Transverse colon (tissue), 4 donors: ENCODE measurements at regions not wholly inside any gene's neighbourhood (a gene's known extent, or its start where the extent isn't known, plus 50 kb on each side); places are given as distances from the start of the nearest gene placed in this dataset.

ENCODE experiments used
- DNase-seq: peaks from one replicate; pipeline ENCODE4 v3.0.0-alpha.2; 2019
- H3K27ac ChIP-seq, 4 donors: fragments of 200-600 bp; sonication (generic); 2 replicates each; pipeline ENCODE4 v1.5.1; 2016 to 2018; ENCODE audit warnings: inconsistent platforms in 4 of 4
- H3K27me3 ChIP-seq: fragments of 200-600 bp; sonication (generic); 2 replicates; pipeline ENCODE4 v1.5.1; 2017; ENCODE audit warnings: inconsistent platforms
- H3K36me3 ChIP-seq, 4 donors: fragments of 200-600 bp; sonication (generic); 2 replicates each; pipeline ENCODE4 v1.5.1; 2017 to 2019; ENCODE audit warnings: inconsistent platforms in 4 of 4
- H3K4me1 ChIP-seq, 4 donors: fragments of 200-600 bp; sonication (generic); 2 replicates each; pipeline ENCODE4 v1.5.1; 2017 to 2020; ENCODE audit warnings: inconsistent platforms in 4 of 4
- H3K4me3 ChIP-seq, 4 donors: fragments of 200-600 bp; sonication (generic); 1 replicate in 1 of 4; 2 replicates in 3 of 4; pipeline versions ENCODE4 v1.5.1 to v1.6.1; 2017 to 2019; ENCODE audit warnings: inconsistent platforms in 4 of 4
- H3K9me3 ChIP-seq, 2 donors: fragments of 200-600 bp; sonication (generic); 2 replicates each; pipeline ENCODE4 v1.5.1; 2017 to 2019; ENCODE audit warnings: inconsistent platforms in 2 of 2
- CTCF ChIP-seq, 5 experiments: fragments of 200-600 bp in 3 of 5; fragments of 450-650 bp in 2 of 5; sonication (generic) in 3 of 5; IDR thresholded peaks; 1 replicate in 2 of 5; 2 replicates in 3 of 5; pipeline ENCODE4 v1.5.1; 2016 to 2017; ENCODE audit warnings: antibody characterized with exemption in 5 of 5, inconsistent platforms in 3 of 5, mild to moderate bottlenecking in 2 of 5, moderate library complexity in 1 of 5
- EP300 ChIP-seq: sonication (generic); formaldehyde crosslinking; IDR thresholded peaks from one replicate; pipeline ENCODE4 v1.6.1; 2017; ENCODE audit warnings: antibody characterized with exemption, low read depth
- POLR2A ChIP-seq: fragments of 450-650 bp; IDR thresholded peaks from one replicate; pipeline ENCODE4 v1.6.1; 2016; ENCODE audit warnings: antibody characterized with exemption, mild to moderate bottlenecking, moderate library complexity
- POLR2AphosphoS5 ChIP-seq, 3 donors: sonication (generic); formaldehyde crosslinking; IDR thresholded peaks; one replicate each; pipeline ENCODE4 v1.6.1; 2016; ENCODE audit warnings: antibody characterized with exemption in 3 of 3
- WGBS, 2 donors: methylation state at CpG; one replicate each; pipeline ENCODE4 v1.1.5; 2018; ENCODE audit warnings: low coverage in 1 of 2; 5-methylcytosine and 5-hydroxymethylcytosine counted together
- in situ Hi-C, 4 donors: fragments of 200-750 bp; cut with MboI; loops; one replicate each; pipeline versions ENCODE4 v1.15.0 to v1.15.1; 2017; ENCODE audit warnings: low sequenced_read_pairs in 3 of 4, low pct_ligation_motif_present in 1 of 4, low pct_unique_long_range_greater_than_20kb in 1 of 4
- intact Hi-C: fragments of 100-400 bp; cut with DNase I; formaldehyde crosslinking; loops from one replicate; pipeline ENCODE4 v1.15.1; 2023; ENCODE audit warnings: low total_unique reads

DNA sequence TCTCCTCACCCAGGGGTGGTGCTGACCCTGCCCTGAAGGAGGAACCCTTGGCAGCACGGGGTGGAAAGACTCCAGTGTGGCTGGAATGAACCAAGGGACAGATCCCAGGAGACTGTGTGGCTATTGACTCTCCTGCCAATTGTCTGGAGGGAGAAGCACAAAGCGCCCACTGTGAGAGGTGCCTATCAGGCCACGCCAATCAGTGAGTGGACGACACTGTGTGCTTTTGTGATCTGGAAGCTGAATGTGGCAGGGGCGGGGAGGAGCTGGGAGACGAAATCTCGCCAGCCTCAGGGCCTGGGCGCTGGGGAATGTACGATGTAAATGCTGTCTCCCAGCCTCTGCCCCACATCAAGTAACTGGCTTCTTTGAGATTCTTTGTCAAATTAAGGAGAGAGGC lies 167.1 kb downstream of the ZBTB18 start:
- 80 to 85% methylated on average over 4 to 9 of the region's 9 CpGs for whole genome bisulfite sequencing, 2 donors
- no peaks in the 10 kb centered on the region for H3K27me3 ChIP-seq
- no peak for DNase-seq
- no peak overlapping the region for H3K4me3 ChIP-seq
- H3K4me1 ChIP-seq, result peaks cover 0 to 7% (median 5%) of the 10 kb centered on the region in 4 donors
- in situ Hi-C loops (loop anchor here in 1 of 4 donors (25.0 kb wide), 1 partner anchor 206 kb away; no protein-coding TSS in a partner anchor), intact Hi-C loops (no loop called here)
- no peak overlapping the region for H3K27ac ChIP-seq
- no peaks in the 10 kb centered on the region for H3K36me3 ChIP-seq
- TF ChIP-seq CTCF (IDR thresholded peaks at IDR 0.05) (no peak), EP300 (no peak), POLR2A (no peak), POLR2AphosphoS5 (IDR thresholded peaks at IDR 0.05) (no peak)
- no peaks in the 10 kb centered on the region for H3K9me3 ChIP-seq

- no peaks in the 10 kb centered on the region for H3K9me3 ChIP-seq
- H3K4me1 ChIP-seq, result peaks cover 0 to 2% (median under 1%) of the 10 kb centered on the region in 4 donors
- in situ Hi-C loops (loop anchor here in 1 of 4 donors (25.0 kb wide), 1 partner anchor 207 kb away; no protein-coding TSS in a partner anchor), intact Hi-C loops (no loop called here)
- no peak for DNase-seq
- TF ChIP-seq POLR2AphosphoS5 (IDR thresholded peaks at IDR 0.05), result no peak
- TF ChIP-seq CTCF (IDR thresholded peaks at IDR 0.05), result no peak
- no peak for TF ChIP-seq POLR2A
- TF ChIP-seq EP300, result no peak
- H3K4me3 ChIP-seq, result no peak overlapping the region
- no peaks in the 10 kb centered on the region for H3K27me3 ChIP-seq
- H3K27ac ChIP-seq, result no peak overlapping the region
- H3K36me3 ChIP-seq, result no peaks in the 10 kb centered on the region
Observed at GRCh38 chr1:244219149-244219548, 168.1 kb downstream of the ZBTB18 start.

DNA sequence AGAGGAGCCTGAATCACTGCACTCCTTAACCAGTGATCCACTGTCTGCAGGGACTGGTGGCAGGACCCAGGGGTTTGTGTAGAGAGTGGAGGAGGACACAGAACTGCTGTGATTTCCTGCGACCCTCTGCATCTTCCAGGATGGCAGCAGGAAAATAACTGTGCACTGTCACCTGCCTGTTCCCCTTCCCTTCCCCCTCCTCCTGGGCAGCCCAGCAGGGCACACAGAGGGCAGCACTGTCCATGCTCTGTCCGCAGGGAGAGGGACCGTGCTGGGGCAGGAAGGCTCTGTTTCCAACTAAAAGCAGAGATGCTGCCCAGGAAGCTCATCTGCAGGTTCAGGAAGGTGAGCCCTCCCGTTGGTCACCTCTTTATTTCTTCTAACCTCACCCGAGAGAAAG lies 168.7 kb downstream of the ZBTB18 start:
- 38 to 72% methylated on average over 2 to 5 of the region's 5 CpGs for WGBS, 2 donors
- H3K4me1 ChIP-seq, result no peaks in the 10 kb centered on the region
- no peaks in the 10 kb centered on the region for H3K9me3 ChIP-seq
- intact Hi-C loops, result no loop called here
- TF ChIP-seq POLR2AphosphoS5 (IDR thresholded peaks at IDR 0.05) (no peak), CTCF (IDR thresholded peaks at IDR 0.05) (no peak), POLR2A (no peak), EP300 (no peak)
- no peaks in the 10 kb centered on the region for H3K27me3 ChIP-seq
- DNase-seq, result no peak
- in situ Hi-C loops, result loop anchor here in 1 of 4 donors (25.0 kb wide), 1 partner anchor 208 kb away; no protein-coding TSS in a partner anchor
- H3K36me3 ChIP-seq, result no peaks in the 10 kb centered on the region
- H3K27ac ChIP-seq, result no peak overlapping the region
- no peak overlapping the region for H3K4me3 ChIP-seq

- Histone ChIP-seq H3K4me3 (no peak overlapping the region), H3K27me3 (no peaks in the 10 kb centered on the region), H3K36me3 (no peaks in the 10 kb centered on the region), H3K27ac (no peak overlapping the region), H3K9me3 (no peaks in the 10 kb centered on the region), H3K4me1 (no peaks in the 10 kb centered on the region)
- WGBS, 2 donors, result 69% methylated on average over 3 of the region's 3 CpGs; no CpG with 5 or more reads in 1 of the 2 donors
- in situ Hi-C loops (loop anchor here in 1 of 4 donors (25.0 kb wide), 1 partner anchor 208 kb away; no protein-coding TSS in a partner anchor), intact Hi-C loops (no loop called here)
- no peak for TF ChIP-seq EP300
- no peak for TF ChIP-seq POLR2A
- TF ChIP-seq POLR2AphosphoS5 (IDR thresholded peaks at IDR 0.05), result no peak
- TF ChIP-seq CTCF (IDR thresholded peaks at IDR 0.05), result no peak
- no peak for DNase-seq
Observed at GRCh38 chr1:244220410-244220809, 169.3 kb downstream of the ZBTB18 start.
